Psoas muscle (tissue), 7 donors: ENCODE measurements at regions not wholly inside any gene's neighbourhood (a gene's known extent, or its start where the extent isn't known, plus 50 kb on each side); places are given as distances from the start of the nearest gene placed in this dataset.

Experiments
- ATAC-seq, 4 donors: fragments of 200-7000 bp; cut with Tn5 transposase; one replicate each; pipeline ENCODE4 v1.9.1; 2020; ENCODE audit warnings: moderate library complexity in 3 of 4, mild to moderate bottlenecking in 2 of 4
- DNase-seq, 2 donors: peaks; one replicate each; pipeline ENCODE4 v3.0.0-alpha.2; 2020
- H3K27ac ChIP-seq: fragments of 200-600 bp; one replicate; pipeline ENCODE4 v1.8.0; 2022
- H3K27me3 ChIP-seq, 3 donors: fragments of 200-600 bp in 1 of 3; one replicate each; pipeline versions ENCODE4 v1.6.1 to v1.8.0; 2013 to 2022; ENCODE audit warnings: low read length in 2 of 3, mild to moderate bottlenecking in 2 of 3, moderate library complexity in 1 of 3; ENCODE audit not compliant: insufficient read depth in 3 of 3
- H3K36me3 ChIP-seq, 2 donors: fragments of 200-600 bp in 1 of 2; one replicate each; pipeline versions ENCODE4 v1.6.1 to v1.8.0; 2013 to 2022; ENCODE audit warnings: low read depth in 1 of 2, mild to moderate bottlenecking in 1 of 2, moderate library complexity in 1 of 2; ENCODE audit not compliant: insufficient read depth in 1 of 2
- H3K4me1 ChIP-seq: fragments of 200-600 bp; one replicate; pipeline ENCODE4 v1.8.0; 2022
- H3K4me3 ChIP-seq: fragments of 200-600 bp; one replicate; pipeline ENCODE4 v1.8.0; 2022; ENCODE audit warnings: mild to moderate bottlenecking
- H3K9me3 ChIP-seq: fragments of 200-600 bp; one replicate; pipeline ENCODE4 v1.8.0; 2022
- WGBS, 3 donors: extraction: QIAGEN DNeasy Blood & Tissue Kit; methylation state at CpG; one replicate each; pipeline versions ENCODE4 v1.1.6 to v1.1.7; 2013; 5-methylcytosine and 5-hydroxymethylcytosine counted together
- intact Hi-C, 2 donors: fragments of 100-400 bp; cut with DNase I; formaldehyde crosslinking; loops; one replicate each; pipeline versions ENCODE4 v1.11.0 to v1.14.2; 2022
- TF ChIP-seq, protein P1 (sequence below): fragments of 200-600 bp; IDR thresholded peaks from one replicate; pipeline ENCODE4 v1.8.0; 2022; ENCODE audit warnings: antibody characterized with exemption
- donor health status: healthy with polysubstance abuse.
- donor health status: DM: no; HTN: no; CAD: no; lungs with moderate emphysema.
- donor health status: Bipolar disorder and iron deficiency.
- donor health status: healthy.
- donor health status: DM: yes; HTN: yes; CAD: no.
- donor health status: DM: no; HTN: no; CAD: no.
- donor health status: DM: yes; HTN: yes; CAD: no.

DNA sequence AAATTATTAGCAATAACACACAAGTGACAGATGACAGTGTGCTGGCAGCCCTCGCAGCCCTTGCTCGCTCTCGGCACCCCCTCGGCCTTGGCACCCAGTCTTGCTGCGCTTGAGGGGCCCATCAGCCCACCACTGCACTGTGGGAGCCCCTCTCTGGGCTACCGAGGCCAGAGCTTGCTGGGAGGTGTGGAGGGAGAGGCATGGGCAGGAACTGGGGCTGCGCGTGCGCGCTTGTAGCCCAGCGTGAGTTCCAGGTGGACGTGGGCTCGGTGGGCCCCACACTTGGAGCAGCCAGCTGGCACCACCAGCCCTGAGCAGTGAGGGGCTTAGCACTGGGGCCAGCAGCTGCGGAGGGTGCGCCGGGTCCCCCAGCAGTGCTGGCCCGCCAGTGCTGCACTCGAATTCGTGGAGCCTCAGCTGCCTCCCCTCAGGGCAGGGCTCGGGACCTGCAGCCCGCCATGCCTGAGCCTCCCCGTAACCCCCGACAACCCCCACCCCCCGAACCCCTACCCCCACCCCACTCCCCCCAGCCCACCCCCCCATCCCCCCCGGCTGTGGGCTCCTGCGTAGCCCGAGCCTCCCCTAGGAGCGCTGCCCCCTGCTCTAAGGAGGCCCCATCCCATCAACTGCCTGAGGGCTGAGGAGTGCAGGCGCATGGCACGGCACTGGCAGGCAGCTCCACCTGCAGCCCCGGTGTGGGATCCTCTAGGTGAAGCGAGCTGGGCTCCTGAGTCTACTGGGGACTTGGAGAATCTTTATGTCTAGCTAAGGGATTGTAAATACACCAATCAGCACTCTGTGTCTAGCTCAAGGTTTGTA is 240.9 kb downstream of the TRIM36 start:
- ATAC-seq (no peak), DNase-seq (no peak)
- Histone ChIP-seq H3K4me1 (no peaks in the 10 kb centered on the region), H3K27ac (no peak overlapping the region), H3K36me3 (no peaks in the 10 kb centered on the region), H3K27me3 (no peaks in the 10 kb centered on the region), H3K4me3 (no peak overlapping the region), H3K9me3 (peaks cover 6% of the 10 kb centered on the region)
- TF ChIP-seq, protein P1, sequence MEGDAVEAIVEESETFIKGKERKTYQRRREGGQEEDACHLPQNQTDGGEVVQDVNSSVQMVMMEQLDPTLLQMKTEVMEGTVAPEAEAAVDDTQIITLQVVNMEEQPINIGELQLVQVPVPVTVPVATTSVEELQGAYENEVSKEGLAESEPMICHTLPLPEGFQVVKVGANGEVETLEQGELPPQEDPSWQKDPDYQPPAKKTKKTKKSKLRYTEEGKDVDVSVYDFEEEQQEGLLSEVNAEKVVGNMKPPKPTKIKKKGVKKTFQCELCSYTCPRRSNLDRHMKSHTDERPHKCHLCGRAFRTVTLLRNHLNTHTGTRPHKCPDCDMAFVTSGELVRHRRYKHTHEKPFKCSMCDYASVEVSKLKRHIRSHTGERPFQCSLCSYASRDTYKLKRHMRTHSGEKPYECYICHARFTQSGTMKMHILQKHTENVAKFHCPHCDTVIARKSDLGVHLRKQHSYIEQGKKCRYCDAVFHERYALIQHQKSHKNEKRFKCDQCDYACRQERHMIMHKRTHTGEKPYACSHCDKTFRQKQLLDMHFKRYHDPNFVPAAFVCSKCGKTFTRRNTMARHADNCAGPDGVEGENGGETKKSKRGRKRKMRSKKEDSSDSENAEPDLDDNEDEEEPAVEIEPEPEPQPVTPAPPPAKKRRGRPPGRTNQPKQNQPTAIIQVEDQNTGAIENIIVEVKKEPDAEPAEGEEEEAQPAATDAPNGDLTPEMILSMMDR: no peak
- intact Hi-C loops: no loop called here
- whole genome bisulfite sequencing, 3 donors: 87 to 89% (median 88%) methylated on average over 27 to 32 of the region's 32 CpGs

DNA sequence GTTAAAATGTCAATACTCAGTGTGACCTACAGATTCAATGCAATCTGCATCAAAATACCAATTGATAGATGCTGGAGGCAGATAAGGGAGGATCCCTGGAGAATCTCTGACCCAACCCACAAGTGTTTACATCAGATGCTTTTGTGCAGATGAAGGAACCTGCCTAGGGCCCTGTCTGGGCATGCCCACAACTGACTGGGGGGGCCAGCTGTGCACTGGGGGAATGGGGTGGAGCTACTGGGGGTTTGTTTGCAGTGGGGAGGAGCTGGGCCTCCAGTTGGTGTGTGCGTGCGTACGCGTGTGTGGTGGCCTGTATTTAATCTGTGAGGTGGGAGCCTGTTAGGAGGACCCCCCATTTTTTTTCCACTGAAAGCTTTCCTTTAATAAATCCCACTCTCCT is 244.9 kb downstream of the TRIM36 start:
- DNase-seq: no peak
- intact Hi-C loops: no loop called here
- no peak for ATAC-seq
- TF ChIP-seq, protein P1: no peak
- Histone ChIP-seq H3K27ac (no peak overlapping the region), H3K9me3 (peaks cover 6% of the 10 kb centered on the region), H3K36me3 (no peaks in the 10 kb centered on the region), H3K4me3 (no peak overlapping the region), H3K4me1 (no peaks in the 10 kb centered on the region), H3K27me3 (no peaks in the 10 kb centered on the region)
- WGBS, 3 donors: 90 to 100% (median 95%) methylated on average over 4 of the region's 4 CpGs

DNA sequence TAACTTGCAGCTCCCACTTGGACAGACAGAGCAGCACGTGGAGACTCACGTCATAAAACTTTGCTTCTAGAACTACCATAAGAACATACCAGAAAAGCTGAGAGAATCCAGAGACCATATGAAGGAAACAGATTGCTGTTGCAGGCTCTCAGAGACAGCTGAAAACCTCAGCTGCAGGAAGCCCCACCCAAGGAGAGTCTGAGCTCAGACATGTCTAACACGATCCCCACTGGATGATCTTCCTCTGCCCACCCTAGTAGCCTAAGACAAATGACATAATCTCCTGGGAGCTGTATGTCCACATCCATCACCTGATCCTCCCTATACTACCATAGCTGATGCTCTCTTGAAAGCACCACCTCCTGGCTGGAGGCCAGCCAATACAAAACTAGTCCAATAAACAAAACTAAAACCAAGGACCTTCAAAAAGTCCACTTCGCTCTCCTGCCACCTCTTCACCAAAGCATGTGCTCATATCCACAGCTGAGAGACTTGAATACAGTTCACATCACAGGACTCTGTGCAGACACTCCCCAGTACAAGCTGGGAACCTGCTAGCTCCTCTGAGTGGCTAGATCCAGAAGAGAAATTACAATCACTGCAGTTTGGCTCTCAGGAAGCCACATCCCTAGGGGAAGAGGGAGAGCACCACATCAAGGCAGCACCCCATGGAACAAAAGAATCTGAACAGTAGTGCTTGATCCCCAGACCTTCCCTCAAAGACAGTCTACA is 257.4 kb downstream of the TRIM36 start:
- H3K27ac ChIP-seq: no peak overlapping the region
- 58 to 71% (median 61%) methylated on average over 4 of the region's 4 CpGs for WGBS, 3 donors

DNA sequence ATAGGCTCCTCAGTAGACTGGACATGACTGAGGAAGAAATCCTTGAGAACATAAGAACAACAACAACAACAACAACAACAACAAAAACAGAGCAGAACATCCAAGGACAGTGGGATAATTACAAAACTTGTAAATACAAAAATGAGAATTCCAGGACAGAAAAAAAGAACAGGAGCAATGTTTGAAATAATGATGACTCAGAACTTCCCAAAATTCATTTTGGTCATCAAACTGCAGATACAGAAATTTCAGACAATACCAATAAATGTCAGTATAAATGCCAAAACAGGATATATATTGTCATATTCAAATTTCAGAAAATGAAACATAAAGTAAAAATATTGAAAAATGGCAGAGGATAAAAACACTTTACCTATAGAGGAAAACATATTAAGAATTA is 259.0 kb downstream of the TRIM36 start:
- intact Hi-C loops: loop anchor here in 1 of 2 donors (1.0 kb wide), 1 partner anchor 26 kb away; no protein-coding TSS in a partner anchor
- no peak for ATAC-seq

More for the DNA sequence above, 257.4 kb downstream of the TRIM36 start:
- no peaks in the 10 kb centered on the region for H3K4me1 ChIP-seq
- DNase-seq (no peak), ATAC-seq (no peak)
- no peaks in the 10 kb centered on the region for H3K36me3 ChIP-seq
- intact Hi-C loops: no loop called here
- H3K9me3 ChIP-seq: no peaks in the 10 kb centered on the region
- TF ChIP-seq, protein P1: no peak
- no peaks in the 10 kb centered on the region for H3K27me3 ChIP-seq
- H3K4me3 ChIP-seq: no peak overlapping the region

More for the DNA sequence above, 259.0 kb downstream of the TRIM36 start:
- Histone ChIP-seq H3K4me3 (no peak overlapping the region), H3K4me1 (no peaks in the 10 kb centered on the region), H3K27ac (no peak overlapping the region), H3K36me3 (no peaks in the 10 kb centered on the region), H3K9me3 (no peaks in the 10 kb centered on the region), H3K27me3 (no peaks in the 10 kb centered on the region)
- DNase-seq: no peak
- TF ChIP-seq, protein P1: no peak
